ENCODE measurements at regions not wholly inside any gene's neighbourhood (a gene's known extent, or its start where the extent isn't known, plus 50 kb on each side); places are given as distances from the start of the nearest gene placed in this dataset.

- no peaks in the 10 kb centered on the region for H3K36me3 ChIP-seq (ENCODE audit: control insufficient read depth in 3 of 3, insufficient read depth in 3 of 3, low read length in 3 of 3)
- H3K9me3 ChIP-seq (ENCODE audit: control insufficient read depth in 3 of 3, low read length in 3 of 3): peaks cover 0 to 11% (median 0%) of the 10 kb centered on the region in 3 donors
- no peaks in the 10 kb centered on the region for H3K4me1 ChIP-seq (ENCODE audit: control insufficient read depth in 3 of 3, insufficient read depth in 3 of 3, low read length in 3 of 3)
- H3K4me3 ChIP-seq (ENCODE audit: low read length in 3 of 3): no peak overlapping the region
- no peak overlapping the region for H3K9ac ChIP-seq (ENCODE audit: low read depth in 1 of 3, low read length in 3 of 3)
- H3K27ac ChIP-seq (ENCODE audit: low read depth, low read length): no peak overlapping the region
- H3K27me3 ChIP-seq (ENCODE audit: control insufficient read depth in 3 of 3, insufficient read depth in 3 of 3, low read length in 3 of 3): peaks cover 0 to 6% (median 0%) of the 10 kb centered on the region in 3 donors
These were observed 167.6 kb downstream of the INSIG2 start for GRCh38 chr2:118255771-118256372.

DNA sequence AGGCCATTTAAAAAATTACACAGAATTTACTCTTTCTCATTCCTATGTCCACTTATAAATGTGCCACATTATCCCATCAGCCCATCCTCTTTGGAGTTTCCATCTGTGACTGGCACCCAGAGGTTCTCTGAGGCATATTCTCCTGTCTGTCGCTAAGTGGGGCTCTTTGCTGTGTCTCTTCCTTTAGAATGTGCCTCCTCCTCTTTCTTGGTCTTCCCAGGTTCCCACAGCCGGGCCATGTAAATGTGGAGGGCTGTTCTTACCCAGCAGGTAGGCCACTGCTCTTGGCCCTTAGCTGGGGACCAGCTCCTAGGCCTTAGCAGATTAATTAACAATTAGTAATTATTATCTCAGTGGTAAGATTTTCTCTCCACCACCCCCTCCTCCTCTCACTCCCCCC, 167.0 kb downstream of the INSIG2 start:
- Histone ChIP-seq H3K9ac (ENCODE audit: low read depth in 1 of 3, low read length in 3 of 3) (no peak overlapping the region), H3K36me3 (ENCODE audit: control insufficient read depth in 3 of 3, insufficient read depth in 3 of 3, low read length in 3 of 3) (no peaks in the 10 kb centered on the region), H3K4me1 (ENCODE audit: control insufficient read depth in 3 of 3, insufficient read depth in 3 of 3, low read length in 3 of 3) (no peaks in the 10 kb centered on the region), H3K27me3 (ENCODE audit: control insufficient read depth in 3 of 3, insufficient read depth in 3 of 3, low read length in 3 of 3) (peaks cover 0 to 6% (median 0%) of the 10 kb centered on the region in 3 donors), H3K4me3 (ENCODE audit: low read length in 3 of 3) (no peak overlapping the region), H3K9me3 (ENCODE audit: control insufficient read depth in 3 of 3, low read length in 3 of 3) (peaks cover 0 to 9% (median 0%) of the 10 kb centered on the region in 3 donors), H3K27ac (ENCODE audit: low read depth, low read length) (no peak overlapping the region)

- Histone ChIP-seq H3K9me3 (ENCODE audit: control insufficient read depth in 3 of 3, low read length in 3 of 3) (peaks cover 0 to 4% (median 0%) of the 10 kb centered on the region in 3 donors), H3K36me3 (ENCODE audit: control insufficient read depth in 3 of 3, insufficient read depth in 3 of 3, low read length in 3 of 3) (no peaks in the 10 kb centered on the region), H3K27ac (ENCODE audit: low read depth, low read length) (no peak overlapping the region), H3K9ac (ENCODE audit: low read depth in 1 of 3, low read length in 3 of 3) (no peak overlapping the region), H3K4me1 (ENCODE audit: control insufficient read depth in 3 of 3, insufficient read depth in 3 of 3, low read length in 3 of 3) (no peaks in the 10 kb centered on the region), H3K4me3 (ENCODE audit: low read length in 3 of 3) (no peak overlapping the region), H3K27me3 (ENCODE audit: control insufficient read depth in 3 of 3, insufficient read depth in 3 of 3, low read length in 3 of 3) (peaks cover 0 to 6% (median 0%) of the 10 kb centered on the region in 3 donors)
These were observed 165.8 kb downstream of the INSIG2 start for GRCh38 chr2:118254116-118254515.

DNA sequence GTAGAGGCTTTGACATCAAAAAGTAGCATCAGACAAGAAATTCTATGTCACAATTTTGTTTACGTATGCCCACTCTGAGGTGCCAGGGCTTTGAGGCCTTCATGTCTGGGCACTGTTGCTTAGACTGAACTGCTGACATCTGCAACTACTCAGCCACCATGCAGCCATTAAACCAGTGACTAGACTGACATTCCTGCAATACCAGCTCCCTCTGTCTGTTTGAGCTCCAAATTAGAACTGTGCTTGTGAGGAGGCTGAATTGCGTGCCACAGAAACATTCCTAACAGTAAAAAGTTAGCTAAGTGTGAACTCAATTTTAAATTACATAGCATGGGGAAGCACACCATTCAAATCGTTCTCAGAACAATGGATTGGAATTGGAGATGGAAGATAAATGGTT, 163.2 kb downstream of the INSIG2 start:
- H3K36me3 ChIP-seq (ENCODE audit: control insufficient read depth in 3 of 3, insufficient read depth in 3 of 3, low read length in 3 of 3): no peaks in the 10 kb centered on the region
- H3K4me1 ChIP-seq (ENCODE audit: control insufficient read depth in 3 of 3, insufficient read depth in 3 of 3, low read length in 3 of 3): no peaks in the 10 kb centered on the region
- no peak overlapping the region for H3K27ac ChIP-seq (ENCODE audit: low read depth, low read length)
- no peaks in the 10 kb centered on the region for H3K9me3 ChIP-seq (ENCODE audit: control insufficient read depth in 3 of 3, low read length in 3 of 3)
- H3K4me3 ChIP-seq (ENCODE audit: low read length in 3 of 3): no peak overlapping the region
- H3K9ac ChIP-seq (ENCODE audit: low read depth in 1 of 3, low read length in 3 of 3): no peak overlapping the region
- peaks cover 0 to 4% (median 3%) of the 10 kb centered on the region in 3 donors for H3K27me3 ChIP-seq (ENCODE audit: control insufficient read depth in 3 of 3, insufficient read depth in 3 of 3, low read length in 3 of 3)

DNA sequence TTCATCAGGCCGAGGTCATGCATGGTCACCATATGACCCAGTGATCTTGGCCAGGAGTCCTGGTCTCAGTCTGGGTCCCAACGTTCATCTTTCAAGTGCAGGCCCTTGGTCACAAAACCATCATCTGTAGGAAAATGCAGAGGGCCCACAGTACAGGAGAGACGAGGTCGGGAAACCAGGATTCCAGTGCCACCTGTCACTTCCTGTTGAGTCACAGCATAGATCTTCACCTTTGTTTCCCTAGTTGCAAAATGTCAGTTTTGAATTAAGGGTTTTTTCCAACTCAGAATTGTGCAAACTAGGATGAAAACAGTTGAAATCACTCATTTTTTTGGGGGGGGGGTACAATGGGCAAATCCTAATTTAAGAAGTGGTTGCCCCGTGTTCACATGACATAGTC, 162.2 kb downstream of the INSIG2 start:
- Histone ChIP-seq H3K36me3 (ENCODE audit: control insufficient read depth in 3 of 3, insufficient read depth in 3 of 3, low read length in 3 of 3) (no peaks in the 10 kb centered on the region), H3K9me3 (ENCODE audit: control insufficient read depth in 3 of 3, low read length in 3 of 3) (no peaks in the 10 kb centered on the region), H3K27me3 (ENCODE audit: control insufficient read depth in 3 of 3, insufficient read depth in 3 of 3, low read length in 3 of 3) (peaks cover 0 to 4% (median 3%) of the 10 kb centered on the region in 3 donors), H3K27ac (ENCODE audit: low read depth, low read length) (no peak overlapping the region), H3K4me3 (ENCODE audit: low read length in 3 of 3) (no peak overlapping the region), H3K9ac (ENCODE audit: low read depth in 1 of 3, low read length in 3 of 3) (no peak overlapping the region), H3K4me1 (ENCODE audit: control insufficient read depth in 3 of 3, insufficient read depth in 3 of 3, low read length in 3 of 3) (no peaks in the 10 kb centered on the region)

DNA sequence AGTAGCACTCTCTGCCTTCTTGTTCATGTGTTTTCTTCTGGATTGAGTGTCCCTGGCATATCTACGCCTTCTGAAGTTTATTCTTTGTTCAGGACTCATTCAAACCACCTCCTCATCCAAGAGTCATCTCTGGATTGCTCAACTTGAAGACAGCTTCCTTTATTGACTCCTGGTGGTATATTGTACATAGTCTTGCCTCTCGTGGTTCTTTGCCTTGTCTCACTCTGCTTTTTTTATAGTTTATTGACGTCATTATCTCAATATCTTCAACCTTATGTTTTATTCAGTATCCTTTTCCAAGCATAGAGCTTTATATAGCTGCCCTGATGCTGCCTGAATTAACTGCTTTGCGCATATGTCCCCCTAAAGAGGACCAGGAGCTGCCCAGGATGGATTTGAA, 161.7 kb downstream of the INSIG2 start:
- Histone ChIP-seq H3K9ac (ENCODE audit: low read depth in 1 of 3, low read length in 3 of 3) (no peak overlapping the region), H3K27me3 (ENCODE audit: control insufficient read depth in 3 of 3, insufficient read depth in 3 of 3, low read length in 3 of 3) (peaks cover 0 to 4% (median 3%) of the 10 kb centered on the region in 3 donors), H3K4me1 (ENCODE audit: control insufficient read depth in 3 of 3, insufficient read depth in 3 of 3, low read length in 3 of 3) (no peaks in the 10 kb centered on the region), H3K36me3 (ENCODE audit: control insufficient read depth in 3 of 3, insufficient read depth in 3 of 3, low read length in 3 of 3) (no peaks in the 10 kb centered on the region), H3K9me3 (ENCODE audit: control insufficient read depth in 3 of 3, low read length in 3 of 3) (no peaks in the 10 kb centered on the region), H3K4me3 (ENCODE audit: low read length in 3 of 3) (no peak overlapping the region), H3K27ac (ENCODE audit: low read depth, low read length) (no peak overlapping the region)

DNA sequence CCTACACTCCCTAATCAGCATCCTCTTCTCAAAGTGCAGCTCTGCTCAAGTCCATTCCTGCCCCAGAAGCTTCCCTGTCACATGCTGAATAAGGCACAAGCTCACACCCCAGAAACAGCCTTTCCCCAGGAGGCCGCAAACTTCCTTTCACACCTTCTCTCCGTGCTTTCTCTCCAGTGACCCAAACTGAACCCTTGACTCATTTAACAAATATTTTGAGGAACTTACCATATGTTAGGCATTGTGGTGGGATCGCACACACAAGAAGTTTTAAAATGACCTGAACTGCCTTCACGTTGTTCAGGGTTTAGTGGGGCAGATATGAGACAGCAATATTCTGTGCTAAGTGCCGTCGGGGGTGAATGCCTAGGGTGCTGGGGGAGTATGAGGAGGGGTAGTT, 161.3 kb downstream of the INSIG2 start:
- Histone ChIP-seq H3K4me3 (ENCODE audit: low read length in 3 of 3) (no peak overlapping the region), H3K27ac (ENCODE audit: low read depth, low read length) (no peak overlapping the region), H3K9ac (ENCODE audit: low read depth in 1 of 3, low read length in 3 of 3) (no peak overlapping the region), H3K9me3 (ENCODE audit: control insufficient read depth in 3 of 3, low read length in 3 of 3) (no peaks in the 10 kb centered on the region), H3K4me1 (ENCODE audit: control insufficient read depth in 3 of 3, insufficient read depth in 3 of 3, low read length in 3 of 3) (no peaks in the 10 kb centered on the region), H3K36me3 (ENCODE audit: control insufficient read depth in 3 of 3, insufficient read depth in 3 of 3, low read length in 3 of 3) (no peaks in the 10 kb centered on the region), H3K27me3 (ENCODE audit: control insufficient read depth in 3 of 3, insufficient read depth in 3 of 3, low read length in 3 of 3) (peaks cover 0 to 4% (median 3%) of the 10 kb centered on the region in 3 donors)

DNA sequence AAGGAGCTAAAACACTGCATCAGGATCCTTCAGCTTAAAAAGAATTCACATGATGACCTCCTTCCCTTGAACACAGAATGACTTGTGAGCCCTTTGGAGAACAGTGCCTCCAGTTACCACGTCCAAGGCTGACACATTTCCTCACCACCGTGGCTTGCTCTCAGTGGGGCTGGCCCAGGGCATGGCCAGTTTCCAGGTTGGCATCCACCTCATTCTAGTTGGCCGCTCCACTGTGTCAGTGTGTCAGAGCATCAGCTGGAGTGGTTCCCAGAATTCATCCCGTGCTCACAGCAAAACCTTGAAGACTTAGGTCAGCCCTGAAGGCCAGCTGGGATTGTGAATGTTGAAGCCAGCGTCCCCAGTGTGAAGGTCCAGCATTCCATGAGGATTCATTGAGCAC, 158.5 kb downstream of the INSIG2 start:
- Histone ChIP-seq H3K36me3 (ENCODE audit: control insufficient read depth in 3 of 3, insufficient read depth in 3 of 3, low read length in 3 of 3) (no peaks in the 10 kb centered on the region), H3K27ac (ENCODE audit: low read depth, low read length) (no peak overlapping the region), H3K9ac (ENCODE audit: low read depth in 1 of 3, low read length in 3 of 3) (no peak overlapping the region), H3K4me3 (ENCODE audit: low read length in 3 of 3) (no peak overlapping the region), H3K9me3 (ENCODE audit: control insufficient read depth in 3 of 3, low read length in 3 of 3) (no peaks in the 10 kb centered on the region), H3K27me3 (ENCODE audit: control insufficient read depth in 3 of 3, insufficient read depth in 3 of 3, low read length in 3 of 3) (peaks cover 0 to 7% (median 4%) of the 10 kb centered on the region in 3 donors), H3K4me1 (ENCODE audit: control insufficient read depth in 3 of 3, insufficient read depth in 3 of 3, low read length in 3 of 3) (no peaks in the 10 kb centered on the region)

- Histone ChIP-seq H3K9me3 (ENCODE audit: control insufficient read depth in 3 of 3, low read length in 3 of 3) (no peaks in the 10 kb centered on the region), H3K4me3 (ENCODE audit: low read length in 3 of 3) (no peak overlapping the region), H3K4me1 (ENCODE audit: control insufficient read depth in 3 of 3, insufficient read depth in 3 of 3, low read length in 3 of 3) (no peaks in the 10 kb centered on the region), H3K27ac (ENCODE audit: low read depth, low read length) (no peak overlapping the region), H3K36me3 (ENCODE audit: control insufficient read depth in 3 of 3, insufficient read depth in 3 of 3, low read length in 3 of 3) (no peaks in the 10 kb centered on the region), H3K27me3 (ENCODE audit: control insufficient read depth in 3 of 3, insufficient read depth in 3 of 3, low read length in 3 of 3) (peaks cover 0 to 7% (median 4%) of the 10 kb centered on the region in 3 donors), H3K9ac (ENCODE audit: low read depth in 1 of 3, low read length in 3 of 3) (no peak overlapping the region)
These were observed 157.8 kb downstream of the INSIG2 start for GRCh38 chr2:118246079-118246478.

- no peaks in the 10 kb centered on the region for H3K9me3 ChIP-seq (ENCODE audit: control insufficient read depth in 3 of 3, low read length in 3 of 3)
- no peak overlapping the region for H3K4me3 ChIP-seq (ENCODE audit: low read length in 3 of 3)
- H3K4me1 ChIP-seq (ENCODE audit: control insufficient read depth in 3 of 3, insufficient read depth in 3 of 3, low read length in 3 of 3): no peaks in the 10 kb centered on the region
- H3K36me3 ChIP-seq (ENCODE audit: control insufficient read depth in 3 of 3, insufficient read depth in 3 of 3, low read length in 3 of 3): no peaks in the 10 kb centered on the region
- no peak overlapping the region for H3K9ac ChIP-seq (ENCODE audit: low read depth in 1 of 3, low read length in 3 of 3)
- H3K27ac ChIP-seq (ENCODE audit: low read depth, low read length): no peak overlapping the region
- peaks cover 0 to 7% (median 4%) of the 10 kb centered on the region in 3 donors for H3K27me3 ChIP-seq (ENCODE audit: control insufficient read depth in 3 of 3, insufficient read depth in 3 of 3, low read length in 3 of 3)
These were observed 156.4 kb downstream of the INSIG2 start for GRCh38 chr2:118244686-118245085.

All from skeletal muscle tissue (tissue), 3 donors.